ENCODE measurements at regions not wholly inside any gene's neighbourhood (a gene's known extent, or its start where the extent isn't known, plus 50 kb on each side); places are given as distances from the start of the nearest gene placed in this dataset.

DNA sequence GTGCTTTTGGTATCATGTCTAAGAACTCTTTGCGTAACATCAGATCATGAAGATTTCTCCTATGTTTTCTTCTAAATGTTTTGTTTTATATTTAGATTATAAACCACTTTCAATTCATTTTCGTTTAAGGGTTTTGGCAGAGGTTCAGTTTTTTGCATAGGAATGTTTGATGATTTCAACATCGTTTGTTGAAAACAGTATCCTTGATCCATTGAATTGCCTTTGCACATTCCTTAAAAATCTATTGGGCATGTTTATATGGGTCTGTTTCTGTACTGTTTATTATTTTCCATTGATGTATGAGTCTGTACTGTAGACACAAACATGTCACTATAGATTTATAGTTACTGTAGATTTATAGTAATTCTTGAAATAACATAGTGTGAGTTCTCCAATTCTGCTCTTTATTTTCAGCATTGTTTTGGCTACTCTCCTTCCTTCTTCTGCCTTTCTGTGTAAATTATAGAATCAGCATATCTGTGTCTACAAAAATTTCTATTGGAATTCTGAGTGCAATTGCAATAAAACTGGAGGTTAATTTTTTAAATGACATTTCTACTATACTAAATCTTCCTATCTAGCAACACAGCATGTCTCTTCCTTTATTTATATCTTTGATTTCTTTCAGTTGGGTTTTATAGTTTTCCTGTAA lies 374.0 kb downstream of the SV2B start:
- DNase-seq (ENCODE audit: low read depth in 2 of 2) = no peak

DNA sequence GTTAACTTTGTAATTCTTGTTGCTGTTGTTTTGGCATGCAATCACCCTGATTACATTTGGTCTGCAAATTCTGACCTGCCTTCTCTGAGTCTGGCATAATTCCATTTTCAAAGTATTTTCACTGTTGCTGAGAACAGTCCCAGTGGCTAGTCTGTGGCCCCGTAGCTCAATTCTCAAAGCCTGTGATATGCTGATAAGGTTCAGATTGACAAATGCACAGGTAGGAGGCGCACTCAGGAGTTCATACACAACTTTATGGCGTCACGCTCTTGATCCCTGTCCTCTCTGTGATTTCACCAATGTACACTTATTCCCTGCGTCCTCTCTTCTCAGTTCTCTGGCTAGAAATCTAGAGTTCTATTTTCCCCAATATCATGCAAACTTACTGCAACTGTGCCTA lies 376.6 kb upstream of the SLCO3A1 start:
- no peak for DNase-seq (ENCODE audit: low read depth in 2 of 2)

DNA sequence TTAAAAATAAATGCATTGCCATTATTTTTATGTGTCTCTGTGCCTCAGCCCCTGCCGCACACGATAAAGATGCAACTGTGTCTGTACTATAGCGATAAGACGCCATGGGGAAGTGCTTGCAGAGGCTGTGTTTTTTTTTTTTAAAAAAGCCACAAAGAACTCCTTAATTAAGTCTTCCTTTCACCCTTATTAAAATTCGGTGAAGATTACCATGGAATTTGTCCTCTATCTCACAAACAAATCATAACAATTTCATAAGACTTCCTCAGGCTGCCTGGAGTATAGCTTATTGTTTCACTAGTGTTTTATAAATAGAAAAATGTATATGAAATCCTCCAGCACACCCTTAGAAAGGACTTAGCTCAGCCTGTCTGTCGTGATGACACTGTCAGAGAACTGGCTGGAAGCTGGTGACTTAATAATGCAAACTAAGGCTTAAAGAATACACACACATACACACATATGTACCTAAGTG lies 374.8 kb upstream of the SLCO3A1 start:
- DNase-seq (ENCODE audit: low read depth in 2 of 2) = no peak

DNA sequence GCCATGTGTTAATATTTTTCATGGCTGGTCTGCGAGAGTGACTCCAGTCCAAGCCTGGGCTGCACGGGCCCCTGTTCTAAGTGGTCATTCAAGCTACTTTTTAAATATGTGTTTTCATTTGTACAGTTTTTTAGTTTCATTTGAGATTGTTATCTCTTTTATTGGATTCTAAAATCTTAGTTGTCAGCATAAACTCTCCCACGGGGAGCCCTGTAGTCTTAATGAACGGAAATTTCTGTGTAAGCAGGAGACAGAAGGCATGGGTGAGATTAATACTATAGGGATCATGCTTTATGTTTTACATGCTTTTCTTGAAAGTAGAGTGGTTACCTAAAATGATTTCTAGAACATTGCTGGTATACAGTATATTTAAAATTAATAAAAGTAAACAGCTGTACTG lies 373.1 kb upstream of the SLCO3A1 start:
- DNase-seq (ENCODE audit: low read depth in 2 of 2) = no peak

DNA sequence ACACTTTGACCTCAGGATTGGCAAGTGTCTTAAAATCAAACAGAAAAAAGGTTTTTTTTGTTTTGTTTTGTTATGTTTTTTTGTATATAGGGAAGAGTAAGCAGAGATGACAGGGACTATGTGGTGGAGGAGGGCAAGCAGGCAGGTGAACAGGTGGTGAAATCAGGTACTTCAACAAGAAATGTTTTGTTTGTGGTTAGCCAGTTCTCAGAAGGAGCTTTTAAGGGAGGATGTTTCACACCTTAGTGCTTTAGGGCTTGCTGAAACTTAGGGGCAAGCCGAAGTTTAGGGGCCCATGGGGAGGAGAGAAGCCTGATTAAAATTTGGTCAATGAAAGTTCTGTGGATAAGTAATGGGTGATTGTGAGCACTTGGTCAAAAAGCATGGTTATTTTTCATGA lies 370.7 kb upstream of the SLCO3A1 start:
- DNase-seq (ENCODE audit: low read depth in 2 of 2) = no peak

DNA sequence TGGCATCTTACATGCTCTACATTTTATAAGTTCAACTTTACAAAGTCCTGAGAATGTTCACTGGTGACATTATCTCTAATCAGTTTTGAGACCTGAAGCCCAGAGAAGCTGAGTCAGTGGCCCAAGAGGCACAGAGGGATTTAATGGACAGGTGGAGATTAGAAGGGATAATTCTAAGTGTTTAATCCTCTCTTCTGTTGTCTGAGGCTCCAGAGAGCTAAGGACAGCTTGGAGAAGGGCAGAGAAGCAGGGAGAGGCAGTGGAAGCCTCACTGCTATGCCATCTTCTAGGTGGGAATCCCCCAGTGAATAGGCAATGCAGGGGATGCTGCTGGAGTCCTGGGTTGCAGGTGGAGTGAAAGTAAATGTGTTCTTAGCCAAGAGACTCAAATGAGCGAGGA lies 369.4 kb upstream of the SLCO3A1 start:
- no peak for DNase-seq (ENCODE audit: low read depth in 2 of 2)

DNA sequence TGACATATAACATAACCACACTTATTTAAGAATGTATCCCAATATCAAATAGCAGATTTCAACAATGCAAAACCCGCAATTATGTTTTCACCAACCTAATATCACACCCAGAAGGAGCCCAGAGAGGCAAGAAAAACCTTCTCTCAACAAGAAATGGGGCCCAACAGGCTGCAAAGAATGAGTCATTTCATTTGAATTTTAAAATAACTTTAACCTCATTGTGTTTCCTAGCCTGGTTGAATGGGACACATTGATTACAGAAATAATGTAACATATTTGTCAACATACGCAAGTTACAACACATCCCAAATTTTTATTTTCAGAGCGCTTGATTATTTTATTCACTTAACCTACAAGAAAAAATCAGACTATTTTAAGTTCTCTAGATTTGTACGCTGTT lies 365.1 kb upstream of the SLCO3A1 start:
- no peak for DNase-seq (ENCODE audit: low read depth in 2 of 2)

DNA sequence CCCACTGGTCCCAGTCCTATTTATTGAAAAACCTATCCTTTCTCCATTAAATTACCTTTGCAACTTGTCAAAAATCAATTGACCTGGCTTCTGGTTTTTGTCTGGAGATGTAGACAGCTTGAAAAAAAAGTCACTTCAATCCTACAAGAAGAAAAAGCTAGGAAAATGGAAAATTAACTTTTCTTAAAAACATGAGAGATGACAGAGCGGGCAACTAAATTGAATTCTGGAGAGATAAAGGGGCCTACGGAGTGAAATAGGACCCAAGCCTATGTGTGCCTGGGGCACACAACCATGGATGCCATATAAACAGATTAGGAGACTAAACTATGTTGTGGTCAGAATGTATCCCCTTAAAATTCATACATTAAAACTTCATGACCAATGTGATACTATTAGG lies 363.3 kb upstream of the SLCO3A1 start:
- DNase-seq (ENCODE audit: low read depth in 2 of 2) = no peak

DNA sequence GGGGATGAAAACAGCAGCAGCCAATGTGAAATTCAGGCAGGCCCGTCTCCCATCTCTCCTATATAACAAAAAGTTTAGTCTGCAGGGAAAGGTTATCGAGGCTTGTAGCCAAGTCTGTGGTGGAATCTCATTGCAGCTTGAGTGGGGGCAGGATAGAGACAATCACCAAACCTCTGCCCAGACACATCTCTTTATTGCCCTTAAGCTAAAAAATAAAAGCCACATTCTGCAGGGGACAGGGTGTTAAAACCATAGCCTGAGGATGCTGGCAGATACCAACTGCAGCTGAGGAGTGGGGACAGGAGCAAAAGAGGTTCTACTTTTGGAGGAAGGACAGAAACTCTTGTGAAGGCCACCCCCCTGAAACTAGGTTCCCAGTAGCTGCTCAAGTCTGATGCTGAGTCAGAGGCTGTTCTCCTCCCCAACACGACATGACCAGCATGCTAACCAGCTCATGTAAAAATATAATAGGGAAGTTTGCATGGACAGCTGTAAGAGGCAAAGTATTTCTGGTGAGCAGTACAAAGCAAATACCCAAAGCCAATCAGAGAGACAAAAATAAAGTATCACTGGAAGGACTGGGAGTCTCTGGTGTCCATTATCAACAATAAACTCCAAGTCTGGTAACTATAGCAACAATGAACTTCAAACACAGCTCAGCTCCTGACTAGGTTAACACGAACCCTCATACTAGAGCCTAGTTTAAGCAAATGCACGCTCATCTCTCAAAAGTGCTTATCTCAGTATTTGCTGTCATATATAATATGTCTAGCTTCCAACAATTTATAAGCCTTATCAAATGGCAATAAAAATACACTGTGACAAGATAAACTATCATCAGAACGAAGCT lies 362.2 kb upstream of the SLCO3A1 start:
- no peak for DNase-seq (ENCODE audit: low read depth in 2 of 2)

DNA sequence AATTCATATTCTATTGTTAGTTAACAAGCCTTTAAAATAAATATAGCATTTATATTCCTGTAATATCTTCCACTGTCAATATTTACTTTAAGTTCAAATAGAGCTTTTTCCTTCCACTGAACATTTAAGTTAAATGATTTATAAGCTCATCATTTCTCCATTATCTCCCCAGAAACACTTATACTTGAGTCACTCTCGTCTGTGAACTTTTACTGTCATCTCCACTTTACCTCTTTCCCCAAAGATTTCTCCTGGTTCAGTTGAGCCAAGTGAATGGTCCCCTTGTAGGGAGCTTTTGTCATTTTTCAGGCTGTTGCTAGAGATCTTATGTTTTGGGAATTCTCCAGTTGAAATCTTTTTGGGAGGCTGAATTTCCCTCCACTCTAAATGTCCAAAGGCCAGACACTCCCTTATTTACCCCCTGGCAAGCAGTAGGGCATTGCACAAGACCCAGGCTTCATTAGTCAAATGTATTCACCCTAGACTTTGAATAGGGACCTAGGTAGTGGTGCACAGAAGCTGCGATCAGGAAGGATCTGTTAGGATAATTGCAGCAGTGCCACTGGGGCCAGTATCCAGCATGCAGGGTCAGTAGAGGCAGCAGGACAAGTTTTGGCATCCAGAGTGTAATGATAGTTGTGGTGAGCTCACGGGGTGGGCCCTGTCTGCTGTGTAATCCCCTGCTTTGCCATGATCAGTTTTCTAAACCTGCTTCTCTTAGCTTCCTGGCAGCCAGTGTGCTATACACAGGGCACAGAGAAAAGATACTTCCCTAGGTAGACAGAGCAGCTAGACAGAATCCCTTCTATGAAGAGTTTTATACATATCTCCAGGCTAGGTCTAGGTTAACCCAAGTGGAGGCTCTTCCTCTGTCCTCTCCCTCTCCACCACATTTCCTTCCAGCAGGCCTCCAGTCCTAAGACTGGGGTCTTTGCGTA lies 356.5 kb upstream of the SLCO3A1 start:
- no peak for DNase-seq (ENCODE audit: low read depth in 2 of 2)

DNA sequence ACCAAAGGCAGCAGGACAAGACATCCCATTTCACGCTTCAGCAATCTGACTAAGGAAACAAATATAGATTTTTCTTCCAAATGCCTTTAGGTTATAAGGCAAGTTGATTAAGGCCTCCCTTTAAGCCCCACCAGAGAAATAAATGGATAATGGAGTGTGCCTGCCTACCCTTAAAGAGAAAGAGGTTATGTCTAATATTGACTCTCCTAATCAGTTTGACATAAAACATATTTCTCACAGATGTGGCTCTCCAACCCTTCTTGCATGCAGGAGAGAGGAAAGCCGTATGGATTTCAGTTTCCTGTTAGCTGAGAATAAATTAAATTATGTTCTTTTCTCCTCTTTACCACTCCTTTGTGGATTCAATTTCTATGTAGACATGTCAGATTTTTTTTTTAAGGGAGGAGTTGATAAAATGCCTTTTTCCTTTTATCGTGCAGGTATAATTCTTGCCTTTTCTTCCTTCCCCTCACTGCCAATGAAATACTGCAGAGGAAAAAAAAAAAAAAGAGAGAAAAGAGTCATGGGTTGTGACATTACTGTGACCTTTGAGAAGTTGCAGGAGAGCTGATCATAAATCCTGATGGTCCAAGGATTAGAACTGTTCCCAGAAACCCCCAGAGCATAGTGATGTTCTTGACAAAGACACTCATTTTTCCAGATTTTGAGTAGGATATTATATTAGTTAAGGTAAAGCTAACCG lies 355.3 kb upstream of the SLCO3A1 start:
- no peak for DNase-seq (ENCODE audit: low read depth in 2 of 2)

DNA sequence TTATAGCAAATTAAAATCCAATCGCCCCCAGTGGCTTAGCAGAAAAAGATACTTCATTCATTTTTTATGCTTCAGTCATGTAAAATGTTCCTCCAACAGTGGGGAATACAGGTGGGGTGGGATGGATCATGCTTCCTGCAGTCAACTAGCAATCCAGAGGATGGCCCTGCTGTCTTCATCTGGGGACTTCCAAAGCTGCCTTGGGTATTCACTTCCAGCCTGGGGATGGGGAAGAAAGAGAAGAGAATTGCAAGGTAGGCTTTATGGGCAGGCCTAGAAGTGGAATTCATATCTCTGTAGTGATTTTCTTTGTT lies 354.8 kb upstream of the SLCO3A1 start:
- no peak for DNase-seq (ENCODE audit: low read depth in 2 of 2)

DNA sequence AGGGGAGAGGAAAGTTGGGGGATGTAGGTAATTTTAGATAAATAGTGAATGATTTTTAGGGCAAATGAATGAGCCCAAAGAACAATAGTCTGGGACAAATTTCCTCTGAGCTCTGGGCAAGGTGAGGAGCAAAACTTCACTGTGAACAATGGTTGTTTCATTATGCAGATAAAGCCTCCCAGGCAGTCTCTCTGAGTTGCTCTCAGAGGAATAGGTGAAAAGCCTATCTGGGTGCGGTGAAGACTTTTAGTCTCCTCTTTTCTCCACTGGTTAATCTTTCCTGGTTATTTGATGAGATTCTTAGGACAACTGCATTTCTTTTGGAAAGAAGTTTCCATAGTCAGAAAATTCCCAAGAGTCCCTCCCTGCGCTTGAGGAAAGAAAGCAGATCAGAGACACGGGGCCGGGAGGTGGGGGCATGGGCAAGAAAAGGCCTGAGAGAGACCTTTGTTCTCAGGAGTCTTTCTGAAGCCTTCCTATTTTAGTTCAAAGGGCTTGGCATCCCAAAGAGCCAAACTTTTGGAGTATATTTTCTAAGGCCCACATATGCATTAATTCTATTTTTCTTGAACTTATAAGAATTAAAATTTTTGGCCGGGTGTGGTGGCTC lies 353.6 kb upstream of the SLCO3A1 start:
- DNase-seq (ENCODE audit: low read depth in 2 of 2) = no peak

DNA sequence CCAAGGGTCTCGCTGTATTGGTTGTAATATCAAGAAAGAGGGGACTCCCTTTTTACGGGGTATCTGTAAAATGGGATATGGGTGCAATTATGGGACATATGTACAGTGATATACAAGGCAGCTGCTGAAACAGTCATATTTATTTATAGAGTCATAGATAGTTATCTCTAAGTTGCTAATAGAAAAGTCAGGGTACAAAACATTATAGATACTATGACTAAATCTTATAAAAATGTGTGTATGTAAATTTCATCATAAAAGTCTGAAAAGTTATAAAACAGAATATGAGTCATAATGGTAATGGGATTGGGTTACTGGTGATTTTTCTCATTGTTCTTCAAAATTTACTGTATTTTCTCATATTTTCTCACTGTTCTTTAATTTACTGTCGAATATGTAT lies 344.9 kb upstream of the SLCO3A1 start:
- no peak for DNase-seq (ENCODE audit: low read depth in 2 of 2)

DNA sequence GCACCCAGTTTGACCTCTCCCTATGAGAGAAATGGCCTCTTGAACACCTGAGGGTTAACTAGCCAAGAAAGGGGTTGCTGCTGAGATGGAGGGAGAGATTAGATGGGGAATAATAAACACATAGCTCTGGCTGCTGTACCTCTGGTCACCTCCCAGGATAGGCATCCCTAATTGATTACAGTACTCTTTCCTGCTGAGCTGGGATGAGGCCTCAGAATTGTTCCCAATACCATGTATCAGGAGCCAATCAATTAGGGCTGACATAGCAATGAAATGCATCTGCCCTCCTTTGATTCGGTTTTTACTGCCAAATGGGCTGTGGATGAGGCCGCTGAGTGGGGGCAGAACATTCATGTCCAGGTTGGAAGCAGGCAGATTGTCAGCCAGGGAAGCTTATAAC lies 339.4 kb upstream of the SLCO3A1 start:
- DNase-seq (ENCODE audit: low read depth in 2 of 2) = no peak

DNA sequence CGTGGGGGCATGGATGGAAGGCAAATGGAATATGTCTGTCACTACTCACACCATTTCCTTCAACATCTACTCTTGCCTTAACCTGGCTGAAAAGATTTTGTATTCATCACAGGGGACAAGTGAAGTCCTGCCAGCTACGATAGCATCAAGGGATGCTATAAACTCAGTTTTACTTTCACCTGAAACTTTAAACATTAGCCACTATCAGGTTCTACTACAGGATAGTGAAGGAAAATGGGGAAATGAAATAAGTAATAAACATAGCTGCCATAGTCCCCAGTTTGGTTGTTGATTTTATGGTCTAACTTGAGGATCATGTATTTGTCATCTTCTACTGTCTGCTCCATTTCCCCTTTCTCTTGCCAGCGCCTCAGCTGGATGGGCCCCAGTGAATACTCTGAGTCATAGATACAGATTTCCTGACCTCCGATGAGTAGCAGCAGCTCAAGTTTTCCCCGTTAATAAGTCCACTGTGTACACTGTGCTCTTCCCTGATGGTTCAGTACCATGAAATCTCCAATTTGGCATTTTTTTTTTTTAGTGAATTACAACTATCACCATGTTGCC lies 338.2 kb upstream of the SLCO3A1 start:
- DNase-seq (ENCODE audit: low read depth in 2 of 2) = no peak

DNA sequence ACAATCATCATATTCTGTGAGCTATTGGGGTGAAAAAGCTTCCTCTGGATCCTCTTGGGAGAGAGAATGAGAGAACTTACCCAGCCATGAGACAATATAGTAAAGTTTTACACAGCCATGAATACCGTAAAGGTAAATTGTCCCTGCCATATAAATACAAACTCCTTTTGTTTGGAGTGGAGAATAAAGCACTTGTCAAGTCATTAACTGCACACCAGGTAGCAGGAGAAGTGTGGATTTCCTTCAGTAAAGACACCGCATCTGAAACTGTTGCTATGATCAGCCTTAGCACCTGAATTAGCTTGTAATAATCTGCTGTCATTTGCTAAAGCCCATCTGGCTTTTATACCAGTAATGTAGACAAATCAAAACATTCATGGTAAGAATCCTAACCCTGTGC lies 336.6 kb upstream of the SLCO3A1 start:
- no peak for DNase-seq (ENCODE audit: low read depth in 2 of 2)

DNA sequence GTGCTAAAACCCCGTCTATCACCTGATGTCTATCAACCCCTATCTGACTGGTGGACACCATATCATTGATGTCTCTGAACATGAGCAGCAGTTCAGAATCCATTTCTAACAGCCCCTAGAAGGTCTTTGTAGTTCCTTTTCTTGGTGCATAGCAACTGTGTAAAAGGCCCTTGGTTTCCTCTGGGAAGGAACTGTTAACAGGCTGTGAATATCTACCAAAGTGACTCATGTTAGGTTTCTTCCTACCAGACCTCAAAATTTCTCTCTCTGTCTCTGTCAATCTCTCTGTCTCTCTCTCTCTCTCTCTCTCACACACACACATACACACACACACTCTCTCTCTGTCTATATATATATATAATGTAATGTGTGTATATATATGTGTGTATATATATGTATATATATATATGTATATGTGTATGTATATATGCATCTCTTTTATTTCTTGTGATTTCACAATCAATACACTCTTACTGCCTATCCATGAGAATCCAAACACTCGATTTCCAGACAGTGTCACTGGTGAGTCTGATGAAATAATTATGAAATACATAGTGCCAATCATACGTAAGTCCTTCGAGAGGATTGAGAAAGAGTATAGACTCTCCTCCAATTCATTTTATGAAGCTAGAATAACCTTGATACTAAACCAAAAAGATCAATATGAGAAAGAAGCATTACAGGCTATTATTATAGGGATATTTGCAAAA lies 335.9 kb upstream of the SLCO3A1 start:
- DNase-seq (ENCODE audit: low read depth in 2 of 2) = no peak

DNA sequence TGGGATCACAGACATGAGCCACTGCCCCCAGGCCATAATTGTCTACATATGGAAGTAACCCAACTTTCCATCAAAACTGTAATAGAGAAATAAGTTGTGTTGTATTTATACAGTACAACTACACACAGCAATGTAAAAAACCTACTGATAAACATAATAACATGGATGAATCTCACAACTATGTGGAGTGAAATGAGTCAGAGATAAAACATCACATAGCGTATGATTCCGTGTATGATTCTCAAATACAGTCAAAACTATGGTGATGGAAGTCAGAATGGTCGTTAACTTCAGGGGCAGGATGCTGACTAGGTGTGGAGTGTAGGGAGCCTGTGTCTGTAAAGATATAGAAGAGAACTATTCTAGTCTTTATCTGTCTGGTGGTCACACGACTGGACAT lies 332.7 kb upstream of the SLCO3A1 start:
- DNase-seq (ENCODE audit: low read depth in 2 of 2) = no peak

DNA sequence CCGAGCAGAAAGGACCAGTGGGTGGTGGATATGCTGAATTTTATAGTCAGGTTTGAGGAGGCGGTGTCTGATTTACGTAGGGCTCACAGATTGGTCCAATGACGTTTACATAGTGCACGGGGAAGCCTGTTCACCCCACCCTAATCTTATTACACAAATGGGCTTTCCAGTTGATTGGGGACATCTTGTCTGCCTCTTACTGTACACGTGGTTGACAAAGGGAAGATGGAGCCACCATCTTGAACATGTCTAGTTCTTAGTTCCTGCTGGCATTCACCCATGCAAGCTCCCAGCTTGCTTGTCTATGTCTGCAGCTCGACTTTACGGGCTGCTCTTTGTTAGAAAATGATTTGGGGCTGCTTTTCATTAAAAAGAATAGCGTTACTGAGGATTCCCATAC lies 332.0 kb upstream of the SLCO3A1 start:
- DNase-seq (ENCODE audit: low read depth in 2 of 2) = no peak
